ENCODE measurements at regions not wholly inside any gene's neighbourhood (a gene's known extent, or its start where the extent isn't known, plus 50 kb on each side); places are given as distances from the start of the nearest gene placed in this dataset.
A peak's percentile ranks its signal among the peaks of the same experiment; 100 is the strongest.

DNA sequence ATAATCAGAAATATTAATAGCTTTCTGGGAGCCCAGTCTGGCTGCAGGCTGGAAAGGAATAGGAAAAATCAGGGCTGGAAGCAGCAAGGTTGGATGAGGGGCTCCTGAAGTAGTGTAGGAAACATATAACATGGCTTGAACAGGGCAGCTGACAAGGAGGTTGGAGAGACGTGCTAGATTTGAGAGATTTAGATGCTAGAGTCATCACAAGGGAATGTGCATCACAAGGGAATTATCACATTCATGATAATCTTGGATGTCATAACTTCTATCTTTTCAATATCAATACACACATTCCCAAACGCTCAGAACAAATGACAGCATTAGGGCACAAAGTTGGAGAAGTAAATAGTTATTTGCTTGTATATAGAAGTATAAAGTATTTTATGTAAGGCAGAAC is 120.9 kb upstream of the EGFR start:
- ChIA-PET CTCF (interaction anchor here (2.5 kb wide), 1 partner anchor 357 kb away, joined by 8 read pairs; no protein-coding TSS in a partner anchor), POLR2A (no interaction called here)
- no peak for DNase-seq (ENCODE audit: low read depth, low spot score)
- H3K4me3 ChIP-seq (ENCODE audit: low read depth, low read length), result no peak overlapping the region
- TF ChIP-seq, protein P1, sequence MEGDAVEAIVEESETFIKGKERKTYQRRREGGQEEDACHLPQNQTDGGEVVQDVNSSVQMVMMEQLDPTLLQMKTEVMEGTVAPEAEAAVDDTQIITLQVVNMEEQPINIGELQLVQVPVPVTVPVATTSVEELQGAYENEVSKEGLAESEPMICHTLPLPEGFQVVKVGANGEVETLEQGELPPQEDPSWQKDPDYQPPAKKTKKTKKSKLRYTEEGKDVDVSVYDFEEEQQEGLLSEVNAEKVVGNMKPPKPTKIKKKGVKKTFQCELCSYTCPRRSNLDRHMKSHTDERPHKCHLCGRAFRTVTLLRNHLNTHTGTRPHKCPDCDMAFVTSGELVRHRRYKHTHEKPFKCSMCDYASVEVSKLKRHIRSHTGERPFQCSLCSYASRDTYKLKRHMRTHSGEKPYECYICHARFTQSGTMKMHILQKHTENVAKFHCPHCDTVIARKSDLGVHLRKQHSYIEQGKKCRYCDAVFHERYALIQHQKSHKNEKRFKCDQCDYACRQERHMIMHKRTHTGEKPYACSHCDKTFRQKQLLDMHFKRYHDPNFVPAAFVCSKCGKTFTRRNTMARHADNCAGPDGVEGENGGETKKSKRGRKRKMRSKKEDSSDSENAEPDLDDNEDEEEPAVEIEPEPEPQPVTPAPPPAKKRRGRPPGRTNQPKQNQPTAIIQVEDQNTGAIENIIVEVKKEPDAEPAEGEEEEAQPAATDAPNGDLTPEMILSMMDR (IDR thresholded peaks at IDR 0.05; ENCODE audit: insufficient read depth, low read length, missing control alignments), result no peak

DNA sequence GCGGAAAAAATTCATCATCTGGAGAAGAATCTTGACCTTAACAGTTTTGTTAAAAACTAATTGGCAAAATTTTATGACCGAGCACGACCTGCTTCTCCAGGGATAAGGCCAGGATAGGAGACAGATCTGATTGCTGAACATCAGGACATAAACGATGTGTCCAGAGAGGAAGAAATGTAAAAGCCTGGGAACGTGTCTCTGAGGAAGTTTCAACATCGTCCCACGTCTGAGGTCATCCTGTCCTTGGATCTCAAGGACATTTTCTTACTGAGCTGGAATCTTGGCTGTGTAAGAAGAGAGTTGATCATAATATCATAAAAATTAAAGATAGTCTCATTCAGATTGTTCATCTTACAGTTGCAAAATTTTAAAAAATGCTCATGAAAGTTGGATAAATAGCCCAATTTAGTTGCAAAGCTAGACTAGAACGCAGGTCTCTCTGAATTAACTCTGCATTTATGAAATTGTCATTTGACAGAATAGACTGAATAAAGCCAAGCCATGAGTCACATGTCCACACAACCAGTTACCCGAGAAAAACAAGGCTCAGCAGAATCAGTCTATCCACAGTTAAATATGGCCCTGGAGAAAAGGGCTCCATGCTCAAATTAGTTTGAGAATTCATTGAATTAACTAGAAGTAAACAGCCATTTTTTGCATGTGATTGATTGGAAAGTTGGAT is 120.0 kb upstream of the EGFR start:
- TF ChIP-seq, protein P1 (IDR thresholded peaks at IDR 0.05; ENCODE audit: insufficient read depth, low read length, missing control alignments), result no peak
- ChIA-PET CTCF (no interaction called here), POLR2A (no interaction called here)
- H3K4me3 ChIP-seq (ENCODE audit: low read depth, low read length), result no peak overlapping the region
- DNase-seq (ENCODE audit: low read depth, low spot score), result no peak

GRCh38 chr7:54901840-54902239 is 117.0 kb upstream of the EGFR start:
- H3K4me3 ChIP-seq (ENCODE audit: low read depth, low read length), result no peak overlapping the region
- POLR2A ChIA-PET, result no interaction called here
- no peak for DNase-seq (ENCODE audit: low read depth, low spot score)
- TF ChIP-seq, protein P1 (IDR thresholded peaks at IDR 0.05; ENCODE audit: insufficient read depth, low read length, missing control alignments), result no peak
- CTCF ChIA-PET, result interaction anchor here (1.0 to 2.3 kb wide), 4 partner anchors 10 to 353 kb away, joined by 3 to 6 read pairs (median 4); no protein-coding TSS in a partner anchor

DNA sequence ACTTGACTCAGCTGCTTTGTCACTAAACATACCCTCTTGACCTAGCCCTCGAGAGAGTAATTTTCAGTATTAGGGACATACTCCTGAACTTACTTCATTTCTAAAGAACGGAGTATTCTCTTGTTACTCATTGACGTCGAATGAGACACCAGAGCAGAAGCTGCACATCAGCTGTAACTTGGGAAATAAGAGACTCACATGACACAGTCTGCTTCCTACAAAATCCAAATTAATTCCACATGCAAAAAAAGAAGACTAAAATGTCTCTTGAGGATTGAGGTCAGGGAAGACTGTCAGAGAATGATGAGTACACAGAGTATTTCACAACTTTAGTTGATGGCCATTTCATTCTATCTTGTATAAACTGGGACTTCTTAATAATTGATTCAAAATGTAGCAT is 114.7 kb upstream of the EGFR start:
- H3K4me3 ChIP-seq (ENCODE audit: low read depth, low read length), result no peak overlapping the region
- CTCF ChIA-PET, result interaction anchor here (2.7 kb wide), 1 partner anchor 351 kb away, joined by 14 read pairs; no protein-coding TSS in a partner anchor
- peak; percentile 97 for DNase-seq (ENCODE audit: low read depth, low spot score)
- POLR2A ChIA-PET, result interaction anchor here (1.0 kb wide), 1 partner anchor 150 kb away, joined by 4 read pairs; no protein-coding TSS in a partner anchor
- TF ChIP-seq, protein P1 (IDR thresholded peaks at IDR 0.05; ENCODE audit: insufficient read depth, low read length, missing control alignments), result no peak

- CTCF ChIA-PET, result interaction anchor here (1.6 to 2.7 kb wide), 3 partner anchors 116 to 350 kb away, joined by 6 to 14 read pairs (median 6); no protein-coding TSS in a partner anchor
- POLR2A ChIA-PET, result no interaction called here
- no peak for DNase-seq (ENCODE audit: low read depth, low spot score)
These were observed 113.8 kb upstream of the EGFR start for GRCh38 chr7:54904986-54905385.

GRCh38 chr7:54906963-54907362 is 111.9 kb upstream of the EGFR start:
- no peak for DNase-seq (ENCODE audit: low read depth, low spot score)
- POLR2A ChIA-PET, result no interaction called here
- H3K4me3 ChIP-seq (ENCODE audit: low read depth, low read length), result no peak overlapping the region
- TF ChIP-seq, protein P1 (IDR thresholded peaks at IDR 0.05; ENCODE audit: insufficient read depth, low read length, missing control alignments), result no peak
- CTCF ChIA-PET, result interaction anchor here (0.8 kb wide), 1 partner anchor 347 kb away, joined by 3 read pairs; no protein-coding TSS in a partner anchor

More at GRCh38 chr7:54904986-54905385, 113.8 kb upstream of the EGFR start:
- TF ChIP-seq, protein P1 (IDR thresholded peaks at IDR 0.05; ENCODE audit: insufficient read depth, low read length, missing control alignments), result no peak
- no peak overlapping the region for H3K4me3 ChIP-seq (ENCODE audit: low read depth, low read length)

Data from AG04449 (cell line).